DND-41 (cell line): ENCODE measurements at regions not wholly inside any gene's neighbourhood (a gene's known extent, or its start where the extent isn't known, plus 50 kb on each side); places are given as distances from the start of the nearest gene placed in this dataset.

Experiments
- ATAC-seq: fragments of 200-7000 bp; cut with Tn5 transposase; 3 replicates; pipeline ENCODE4 v1.9.1; 2021; ENCODE audit warnings: low read depth; ENCODE audit not compliant: insufficient read depth
- DNase-seq: peaks from one replicate; pipeline ENCODE4 v3.0.0-alpha.2; 2020
- H2AFZ ChIP-seq: 2 replicates; pipeline ENCODE4 v1.6.0; 2012; ENCODE audit warnings: low read depth, low read length
- H3K27ac ChIP-seq: 2 replicates; pipeline ENCODE4 v1.5.1; 2012; ENCODE audit warnings: low read length, inconsistent platforms
- H3K27me3 ChIP-seq: fragments of 200-600 bp; sonication (generic); 2 replicates; pipeline ENCODE4 v1.6.0; 2012; ENCODE audit warnings: low read length, mild to moderate bottlenecking, inconsistent platforms; ENCODE audit not compliant: insufficient read depth, poor library complexity
- H3K36me3 ChIP-seq: 2 replicates; pipeline ENCODE4 v1.5.1; 2012; ENCODE audit warnings: low read length, inconsistent platforms; ENCODE audit not compliant: insufficient read depth
- H3K4me1 ChIP-seq: 2 replicates; pipeline ENCODE4 v1.5.1; 2012; ENCODE audit warnings: mild to moderate bottlenecking, low read length; ENCODE audit not compliant: insufficient read depth
- H3K4me2 ChIP-seq: 2 replicates; pipeline ENCODE4 v1.6.0; 2012; ENCODE audit warnings: mild to moderate bottlenecking, moderate library complexity, low read length, inconsistent platforms; ENCODE audit not compliant: insufficient read depth
- H3K4me3 ChIP-seq, 2 experiments: fragments of 200-600 bp in 1 of 2; shearing (Covaris generic) in 1 of 2; 2 replicates each; pipeline ENCODE4 v1.5.1; 2012 to 2016; ENCODE audit warnings: inconsistent platforms in 2 of 2, low read length in 2 of 2, mild to moderate bottlenecking in 2 of 2, low read depth in 1 of 2, moderate library complexity in 1 of 2
- H3K79me2 ChIP-seq: 2 replicates; pipeline ENCODE4 v1.6.0; 2012; ENCODE audit warnings: low read length, inconsistent platforms; ENCODE audit not compliant: insufficient read depth
- H3K9ac ChIP-seq: 2 replicates; pipeline ENCODE4 v1.6.0; 2012; ENCODE audit warnings: low read depth, mild to moderate bottlenecking, inconsistent platforms, low read length, moderate library complexity
- H3K9me3 ChIP-seq: 2 replicates; pipeline ENCODE4 v1.5.1; 2012; ENCODE audit warnings: low read length, moderate library complexity, mild to moderate bottlenecking, inconsistent platforms; ENCODE audit not compliant: insufficient read depth, severe bottlenecking
- H4K20me1 ChIP-seq: 2 replicates; pipeline ENCODE4 v1.6.0; 2012; ENCODE audit warnings: low read length; ENCODE audit not compliant: insufficient read depth
- CTCF ChIP-seq: IDR thresholded peaks from 2 replicates; pipeline ENCODE4 v1.5.1; 2012; ENCODE audit warnings: borderline replicate concordance, low read length, moderate library complexity, mild to moderate bottlenecking; ENCODE audit not compliant: poor library complexity, severe bottlenecking; ENCODE audit errors: extremely low read depth
- EZH2 ChIP-seq: IDR thresholded peaks from 3 replicates; pipeline ENCODE4 v1.6.1; 2012; ENCODE audit warnings: borderline replicate concordance, low read depth, mild to moderate bottlenecking, moderate library complexity, low read length, inconsistent platforms; ENCODE audit not compliant: severe bottlenecking

- Histone ChIP-seq H4K20me1 (no peaks in the 10 kb centered on the region), H3K9ac (no peak overlapping the region), H3K36me3 (no peaks in the 10 kb centered on the region), H3K4me2 (no peak overlapping the region), H3K27ac (no peak overlapping the region), H3K79me2 (no peaks in the 10 kb centered on the region), H3K4me1 (no peaks in the 10 kb centered on the region), H3K27me3 (no peaks in the 10 kb centered on the region), H2AFZ (no peak overlapping the region), H3K4me3 (no peak overlapping the region), H3K9me3 (no peaks in the 10 kb centered on the region)
- ATAC-seq (no peak), DNase-seq (no peak)
- TF ChIP-seq CTCF, result no peak
- no peak for TF ChIP-seq EZH2
Observed at GRCh38 chr13:81987677-81988357, 1646.9 kb upstream of the SPRY2 start.

- Histone ChIP-seq H3K4me2 (no peak overlapping the region), H3K27ac (no peak overlapping the region), H3K27me3 (no peaks in the 10 kb centered on the region), H3K36me3 (no peaks in the 10 kb centered on the region), H3K79me2 (no peaks in the 10 kb centered on the region), H3K4me3 (no peak overlapping the region), H3K9ac (no peak overlapping the region), H3K9me3 (no peaks in the 10 kb centered on the region), H3K4me1 (no peaks in the 10 kb centered on the region), H4K20me1 (no peaks in the 10 kb centered on the region), H2AFZ (no peak overlapping the region)
- ATAC-seq (no peak), DNase-seq (no peak)
- no peak for TF ChIP-seq EZH2
- TF ChIP-seq CTCF, result no peak
Observed at GRCh38 chr13:81987159-81987558, 1646.2 kb upstream of the SPRY2 start.

GRCh38 chr13:81986308-81986707, 1645.4 kb upstream of the SPRY2 start:
- H3K27me3 ChIP-seq, result no peaks in the 10 kb centered on the region
- DNase-seq (no peak), ATAC-seq (no peak)
- no peaks in the 10 kb centered on the region for H3K9me3 ChIP-seq
- H3K27ac ChIP-seq, result no peak overlapping the region
- TF ChIP-seq CTCF (no peak), EZH2 (no peak)
- H4K20me1 ChIP-seq, result no peaks in the 10 kb centered on the region
- no peak overlapping the region for H3K4me3 ChIP-seq
- no peak overlapping the region for H2AFZ ChIP-seq
- H3K9ac ChIP-seq, result no peak overlapping the region
- no peak overlapping the region for H3K4me2 ChIP-seq
- H3K36me3 ChIP-seq, result no peaks in the 10 kb centered on the region
- no peaks in the 10 kb centered on the region for H3K4me1 ChIP-seq
- H3K79me2 ChIP-seq, result no peaks in the 10 kb centered on the region

- ATAC-seq (no peak), DNase-seq (no peak)
- Histone ChIP-seq H2AFZ (no peak overlapping the region), H3K27ac (no peak overlapping the region), H3K4me2 (no peak overlapping the region), H3K9me3 (no peaks in the 10 kb centered on the region), H3K4me1 (no peaks in the 10 kb centered on the region), H3K4me3 (no peak overlapping the region), H3K27me3 (no peaks in the 10 kb centered on the region), H4K20me1 (no peaks in the 10 kb centered on the region), H3K36me3 (no peaks in the 10 kb centered on the region), H3K9ac (no peak overlapping the region), H3K79me2 (no peaks in the 10 kb centered on the region)
- TF ChIP-seq EZH2 (no peak), CTCF (no peak)
Observed at GRCh38 chr13:81957121-81957520, 1616.2 kb upstream of the SPRY2 start.
